Skeletal muscle satellite cell (primary cell): ENCODE measurements at regions not wholly inside any gene's neighbourhood (a gene's known extent, or its start where the extent isn't known, plus 50 kb on each side); places are given as distances from the start of the nearest gene placed in this dataset.

Experiments
- H3K27me3 ChIP-seq: 2 replicates; pipeline ENCODE4 v1.7.0; 2013; ENCODE audit warnings: low read length; ENCODE audit not compliant: control insufficient read depth, insufficient read depth
- H3K36me3 ChIP-seq: 2 replicates; pipeline ENCODE4 v1.7.0; 2013; ENCODE audit warnings: mild to moderate bottlenecking, control low read depth, low read length; ENCODE audit not compliant: insufficient read depth
- H3K4me1 ChIP-seq: 2 replicates; pipeline ENCODE4 v1.7.0; 2013; ENCODE audit warnings: low read length; ENCODE audit not compliant: control insufficient read depth, insufficient read depth
- H3K4me2 ChIP-seq: 2 replicates; pipeline ENCODE4 v1.7.0; 2013; ENCODE audit warnings: mild to moderate bottlenecking, low read length
- H3K4me3 ChIP-seq: 2 replicates; pipeline ENCODE4 v1.7.0; 2013; ENCODE audit warnings: low read length
- H3K9ac ChIP-seq: 2 replicates; pipeline ENCODE4 v1.7.0; 2013; ENCODE audit warnings: mild to moderate bottlenecking, low read depth, low read length, moderate library complexity
- H3K9me3 ChIP-seq: replicated peaks from 2 replicates; pipeline ENCODE4 v1.7.0; 2013; ENCODE audit warnings: mild to moderate bottlenecking, control low read depth, low read length

DNA sequence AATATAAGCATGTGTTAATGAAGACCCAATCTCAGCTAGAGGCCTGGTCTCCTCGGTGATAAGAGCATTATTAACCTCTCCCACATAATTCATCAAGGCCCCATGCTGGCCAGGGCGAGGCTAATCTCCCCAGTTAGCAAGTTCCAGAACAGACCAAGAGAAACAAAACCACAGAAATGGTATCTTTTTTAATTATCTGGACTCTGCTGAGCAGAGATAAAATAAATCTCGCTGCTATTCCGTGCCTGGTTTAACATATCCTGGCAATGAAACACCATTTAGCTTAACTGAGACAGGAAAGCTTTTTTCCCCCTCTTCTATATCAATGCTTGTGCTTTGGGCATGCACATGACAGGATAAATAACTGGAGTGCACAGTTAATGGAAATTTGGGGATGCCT, 72.5 kb upstream of the ARHGEF3 start:
- Histone ChIP-seq H3K4me1 (no peaks in the 10 kb centered on the region), H3K4me3 (no peak overlapping the region), H3K4me2 (no peak overlapping the region), H3K27me3 (no peaks in the 10 kb centered on the region), H3K36me3 (no peaks in the 10 kb centered on the region), H3K9ac (no peak overlapping the region), H3K9me3 (no peaks in the 10 kb centered on the region)

DNA sequence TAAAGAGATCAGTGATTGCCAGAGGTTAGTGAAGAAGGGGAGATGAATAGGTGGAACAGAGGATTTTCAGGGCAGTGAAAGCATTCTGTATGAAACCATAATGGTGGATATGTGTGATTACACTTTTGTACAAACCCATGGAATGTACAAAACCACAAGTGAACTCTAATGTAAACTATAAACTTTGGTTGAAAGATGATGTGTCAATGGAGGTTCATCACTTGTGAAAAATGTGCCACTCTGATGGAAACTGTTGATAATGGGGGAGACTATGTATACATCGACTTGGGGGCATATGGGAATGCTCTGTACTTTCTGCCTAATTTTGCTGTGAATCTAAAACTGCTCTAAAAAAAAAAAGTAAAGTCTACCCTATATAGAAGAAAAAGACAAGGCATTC, 68.7 kb upstream of the ARHGEF3 start:
- Histone ChIP-seq H3K27me3 (no peaks in the 10 kb centered on the region), H3K4me3 (no peak overlapping the region), H3K36me3 (no peaks in the 10 kb centered on the region), H3K4me1 (no peaks in the 10 kb centered on the region), H3K9me3 (no peaks in the 10 kb centered on the region), H3K9ac (no peak overlapping the region), H3K4me2 (no peak overlapping the region)

DNA sequence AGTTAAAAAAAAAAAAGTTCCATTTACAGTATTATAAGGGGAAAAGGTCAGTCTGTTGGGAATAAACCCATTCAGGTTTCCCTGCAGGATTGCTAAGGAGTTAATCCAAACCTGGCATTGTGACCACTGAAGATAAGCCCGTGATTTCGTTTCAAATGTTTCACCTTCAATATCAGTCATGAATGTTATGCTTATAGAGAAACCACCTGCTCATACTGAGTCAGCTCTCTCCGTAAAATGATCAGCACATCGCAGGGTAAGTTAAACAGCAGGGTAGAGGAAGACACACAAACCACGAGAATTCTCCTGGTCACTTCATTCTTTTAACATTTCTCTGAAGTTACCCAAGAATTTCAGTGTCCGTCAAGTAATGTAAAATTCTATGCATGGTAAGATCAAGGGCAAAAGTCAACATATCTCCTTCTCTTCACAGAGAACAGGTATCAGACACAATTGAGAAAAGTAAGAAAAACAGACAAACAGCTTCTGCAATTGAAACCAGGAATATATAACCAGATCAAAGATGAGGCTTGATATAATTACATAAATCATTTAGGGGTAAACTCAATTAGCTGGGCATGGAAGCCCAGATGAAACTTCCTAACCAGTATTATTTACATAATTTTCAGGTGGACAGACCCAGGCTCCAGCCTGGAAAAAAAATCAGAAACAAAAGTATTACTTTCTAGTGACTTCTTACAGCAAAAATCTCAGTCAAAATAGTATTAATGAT, 67.6 kb upstream of the ARHGEF3 start:
- H3K4me2 ChIP-seq = no peak overlapping the region
- H3K27me3 ChIP-seq = no peaks in the 10 kb centered on the region
- H3K4me3 ChIP-seq = no peak overlapping the region
- no peaks in the 10 kb centered on the region for H3K4me1 ChIP-seq
- H3K36me3 ChIP-seq = no peaks in the 10 kb centered on the region
- no peaks in the 10 kb centered on the region for H3K9me3 ChIP-seq
- H3K9ac ChIP-seq = no peak overlapping the region

DNA sequence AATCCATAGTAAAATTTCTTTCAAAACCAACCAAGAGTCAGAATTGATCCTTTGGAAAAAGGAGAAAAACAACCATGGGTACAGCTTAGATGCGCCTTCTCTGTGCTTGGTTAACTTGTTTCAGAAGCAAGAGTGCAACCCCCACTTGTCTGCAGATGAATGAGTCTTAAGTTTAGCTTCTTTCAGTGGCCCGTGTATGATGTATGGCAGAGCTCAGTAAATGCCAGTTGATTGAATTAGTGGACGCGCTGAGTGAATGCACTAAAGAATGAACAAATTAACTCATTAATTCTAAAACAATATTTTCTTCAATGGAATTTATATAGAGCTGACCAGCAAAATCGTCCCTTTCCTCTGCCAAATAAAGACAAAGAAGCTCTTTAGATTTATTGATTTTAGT, 67.0 kb upstream of the ARHGEF3 start:
- Histone ChIP-seq H3K9me3 (no peaks in the 10 kb centered on the region), H3K4me1 (no peaks in the 10 kb centered on the region), H3K4me2 (no peak overlapping the region), H3K27me3 (no peaks in the 10 kb centered on the region), H3K4me3 (no peak overlapping the region), H3K9ac (no peak overlapping the region), H3K36me3 (no peaks in the 10 kb centered on the region)

DNA sequence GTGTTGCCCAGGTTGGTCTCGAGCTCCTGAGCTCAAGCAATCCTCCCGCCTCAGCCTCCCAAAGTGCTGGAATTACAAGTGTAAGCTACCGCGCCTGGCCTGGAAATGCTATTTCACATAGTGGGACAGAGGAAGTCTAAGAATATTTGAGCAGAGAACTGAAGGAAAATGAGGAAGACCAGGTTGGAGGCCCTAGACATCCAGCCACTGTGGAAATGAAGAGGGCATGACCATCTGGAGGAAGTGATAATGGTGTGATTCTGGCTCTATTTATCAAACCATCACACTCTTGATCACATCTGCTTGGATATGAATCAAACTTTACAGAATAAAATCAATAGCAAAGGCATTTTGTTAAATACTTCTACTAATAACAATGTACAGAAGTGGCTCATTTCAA, 65.9 kb upstream of the ARHGEF3 start:
- Histone ChIP-seq H3K36me3 (no peaks in the 10 kb centered on the region), H3K4me1 (peaks cover 4% of the 10 kb centered on the region), H3K4me2 (no peak overlapping the region), H3K9me3 (no peaks in the 10 kb centered on the region), H3K27me3 (no peaks in the 10 kb centered on the region), H3K9ac (no peak overlapping the region), H3K4me3 (no peak overlapping the region)

DNA sequence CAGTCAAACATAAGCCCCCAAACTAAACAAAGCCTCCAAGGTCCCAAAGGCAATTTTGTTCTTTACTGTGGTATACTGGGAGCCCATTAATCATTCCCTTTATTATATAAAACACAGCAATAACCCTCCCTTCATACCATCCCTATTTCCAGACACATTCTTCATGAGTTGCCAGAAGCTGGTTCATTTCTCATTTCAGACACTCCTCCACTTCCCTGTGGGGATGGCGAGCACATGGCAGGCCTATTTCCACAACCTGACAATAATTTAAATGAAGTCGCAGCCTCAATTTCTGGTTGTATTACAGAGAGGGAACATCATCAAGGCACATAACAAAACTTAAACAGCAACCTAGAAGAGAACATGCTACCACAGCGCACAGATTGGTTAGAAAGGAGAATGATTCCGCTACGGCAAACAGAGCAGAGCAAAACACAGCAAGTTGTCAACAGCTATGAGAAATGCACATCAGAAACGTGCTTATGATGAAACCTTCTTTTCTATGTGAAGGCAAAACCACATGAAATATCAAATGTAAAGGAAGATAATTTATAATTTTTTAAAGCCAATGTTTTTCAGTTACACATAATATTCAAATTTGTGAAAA, 63.3 kb upstream of the ARHGEF3 start:
- Histone ChIP-seq H3K4me3 (no peak overlapping the region), H3K4me1 (peaks cover 15% of the 10 kb centered on the region), H3K9me3 (no peaks in the 10 kb centered on the region), H3K27me3 (no peaks in the 10 kb centered on the region), H3K9ac (no peak overlapping the region), H3K4me2 (no peak overlapping the region), H3K36me3 (no peaks in the 10 kb centered on the region)

DNA sequence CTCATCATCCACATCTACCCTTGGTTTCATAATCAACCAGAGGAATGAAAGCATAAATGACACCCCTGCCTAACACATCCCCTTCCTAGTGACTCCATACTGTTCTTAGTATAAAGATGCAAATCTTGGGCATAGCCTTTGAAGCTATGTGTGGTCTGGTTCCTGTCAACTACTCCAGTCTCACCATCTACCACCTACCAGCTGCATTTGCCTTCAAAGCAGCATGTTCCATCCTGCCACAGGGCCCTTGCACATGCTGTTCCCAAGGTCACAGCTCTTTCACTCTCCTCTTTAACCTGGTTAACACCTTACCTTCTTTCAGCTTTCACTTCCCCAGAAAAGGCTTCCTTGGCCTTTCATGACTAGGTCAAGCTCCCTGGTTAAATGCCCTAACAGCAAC, 62.3 kb upstream of the ARHGEF3 start:
- Histone ChIP-seq H3K27me3 (no peaks in the 10 kb centered on the region), H3K9me3 (no peaks in the 10 kb centered on the region), H3K4me1 (peaks cover 15% of the 10 kb centered on the region), H3K9ac (no peak overlapping the region), H3K4me3 (no peak overlapping the region), H3K4me2 (no peak overlapping the region), H3K36me3 (no peaks in the 10 kb centered on the region)

DNA sequence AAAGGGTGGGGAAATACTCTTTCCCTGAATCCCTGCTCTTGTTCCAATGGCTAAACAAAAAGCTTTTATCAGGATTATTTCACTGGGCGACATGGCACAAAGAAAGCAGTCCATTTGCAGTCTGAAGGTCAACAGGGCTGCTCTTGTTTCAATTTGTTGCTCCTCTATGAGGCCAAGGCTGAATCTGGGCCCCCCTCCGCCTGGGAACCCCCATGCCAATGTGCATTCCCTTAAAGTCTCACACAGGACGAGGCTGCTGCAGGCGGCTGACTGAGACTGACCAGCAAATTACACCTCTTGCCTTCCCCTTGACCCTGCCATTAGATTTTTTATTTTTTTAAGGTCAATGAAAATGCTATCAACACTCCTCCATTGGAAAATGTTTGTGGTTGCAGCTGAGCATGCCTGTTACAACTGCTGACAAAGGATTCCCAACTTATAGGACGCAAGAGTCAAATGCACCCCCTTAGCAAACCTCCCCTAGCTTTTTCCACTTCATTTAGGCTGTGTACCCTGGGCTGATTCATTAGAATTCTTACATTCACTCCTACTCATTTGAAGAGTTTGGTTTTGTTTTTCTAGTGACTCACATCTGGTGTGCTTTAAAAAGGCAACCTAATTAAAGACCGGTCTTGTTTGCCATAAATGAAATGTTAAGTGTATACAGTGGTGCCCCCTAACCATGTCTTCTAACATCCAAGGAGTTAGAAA, 60.8 kb upstream of the ARHGEF3 start:
- H3K9me3 ChIP-seq = no peaks in the 10 kb centered on the region
- H3K36me3 ChIP-seq = no peaks in the 10 kb centered on the region
- no peak overlapping the region for H3K9ac ChIP-seq
- H3K4me2 ChIP-seq = peak overlapping the region; percentile 58
- H3K4me1 ChIP-seq = peaks cover 15% of the 10 kb centered on the region
- no peaks in the 10 kb centered on the region for H3K27me3 ChIP-seq
- H3K4me3 ChIP-seq = peak overlapping the region; percentile 10

DNA sequence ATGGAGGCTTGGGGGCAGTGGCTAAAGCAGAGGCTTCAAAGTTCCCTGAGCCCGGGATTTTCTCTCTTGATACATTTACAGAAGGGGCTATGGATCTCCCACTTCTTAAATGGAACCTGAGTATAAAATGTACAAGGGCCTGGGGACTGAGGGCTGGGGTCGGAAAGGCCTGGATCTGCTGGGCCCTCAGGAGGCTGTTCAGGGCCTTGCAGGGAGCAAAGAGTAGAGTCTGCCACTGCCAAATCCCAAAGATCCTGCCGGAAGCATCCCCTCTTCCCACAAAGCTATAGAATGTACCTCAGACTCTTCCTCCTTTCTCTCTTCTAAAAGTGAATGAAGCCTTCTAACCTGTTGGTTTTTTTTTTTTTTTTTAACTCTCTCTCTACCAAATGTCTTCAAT, 59.8 kb upstream of the ARHGEF3 start:
- Histone ChIP-seq H3K9ac (no peak overlapping the region), H3K4me1 (peaks cover 15% of the 10 kb centered on the region), H3K36me3 (no peaks in the 10 kb centered on the region), H3K9me3 (no peaks in the 10 kb centered on the region), H3K4me3 (no peak overlapping the region), H3K27me3 (no peaks in the 10 kb centered on the region), H3K4me2 (no peak overlapping the region)

DNA sequence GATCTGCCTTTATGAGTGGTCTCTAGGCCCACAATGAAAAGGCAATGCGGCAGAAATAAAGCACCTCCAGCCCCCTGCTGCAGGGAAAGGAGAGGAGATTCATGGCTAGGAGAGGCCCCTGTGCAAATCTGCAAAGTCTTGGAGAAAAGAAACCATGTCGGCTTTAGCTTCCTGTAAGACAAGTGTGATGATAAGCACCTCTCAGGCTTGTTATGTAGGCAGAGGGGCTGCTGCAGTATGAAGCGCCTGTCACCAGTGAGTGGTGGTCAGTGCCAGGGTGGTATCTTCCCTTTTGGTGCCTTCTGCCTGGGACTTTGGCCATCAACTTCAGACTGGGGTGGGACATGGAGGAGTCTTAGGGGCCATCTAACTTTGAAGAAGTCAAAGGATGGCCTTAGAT, 59.2 kb upstream of the ARHGEF3 start:
- H3K4me3 ChIP-seq = no peak overlapping the region
- no peaks in the 10 kb centered on the region for H3K36me3 ChIP-seq
- no peaks in the 10 kb centered on the region for H3K9me3 ChIP-seq
- H3K9ac ChIP-seq = no peak overlapping the region
- H3K27me3 ChIP-seq = no peaks in the 10 kb centered on the region
- peaks cover 19% of the 10 kb centered on the region for H3K4me1 ChIP-seq
- no peak overlapping the region for H3K4me2 ChIP-seq

DNA sequence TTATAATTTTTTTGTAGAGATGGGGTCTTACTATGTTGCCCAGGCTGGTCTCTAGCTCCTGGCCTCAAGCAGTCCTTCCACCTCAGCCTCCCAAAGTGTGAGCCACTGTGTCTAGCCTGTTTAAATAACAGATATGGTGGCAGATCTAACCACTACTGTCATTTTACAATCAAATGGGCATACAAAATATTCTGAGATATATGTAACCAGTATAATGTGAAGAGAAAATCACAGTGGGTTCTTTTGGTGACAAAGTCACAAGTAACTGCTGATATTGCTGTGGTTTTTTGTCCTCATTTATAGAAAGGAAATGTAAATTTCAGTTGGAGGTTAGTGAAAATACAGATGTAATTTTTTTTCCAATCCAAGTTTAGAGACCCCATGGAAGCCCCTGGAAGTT, 58.6 kb upstream of the ARHGEF3 start:
- Histone ChIP-seq H3K9me3 (no peaks in the 10 kb centered on the region), H3K36me3 (no peaks in the 10 kb centered on the region), H3K4me3 (no peak overlapping the region), H3K27me3 (no peaks in the 10 kb centered on the region), H3K4me2 (no peak overlapping the region), H3K9ac (no peak overlapping the region), H3K4me1 (peaks cover 20% of the 10 kb centered on the region)

DNA sequence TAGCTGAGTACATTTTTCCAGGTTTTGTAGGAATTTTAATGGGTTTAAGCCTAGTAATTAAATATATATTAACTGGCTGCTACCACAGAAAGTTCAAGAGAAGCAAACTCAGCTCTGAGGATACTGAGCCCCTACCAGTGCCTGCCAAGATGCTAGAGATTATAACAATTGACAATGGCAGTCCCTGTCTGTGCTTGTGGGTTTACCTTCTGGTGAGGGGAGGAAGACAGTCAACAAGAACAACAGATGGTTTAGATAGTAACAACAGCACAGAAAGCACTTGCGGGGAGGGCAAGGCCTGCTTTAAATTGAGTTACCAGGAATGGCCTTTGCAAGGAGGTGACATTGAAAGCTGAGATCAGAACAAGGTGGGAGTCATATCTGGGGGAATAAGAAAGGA, 56.6 kb upstream of the ARHGEF3 start:
- Histone ChIP-seq H3K9ac (no peak overlapping the region), H3K4me2 (no peak overlapping the region), H3K9me3 (no peaks in the 10 kb centered on the region), H3K4me3 (no peak overlapping the region), H3K27me3 (no peaks in the 10 kb centered on the region), H3K36me3 (no peaks in the 10 kb centered on the region), H3K4me1 (peaks cover 20% of the 10 kb centered on the region)
